ENCODE measurements at regions not wholly inside any gene's neighbourhood (a gene's known extent, or its start where the extent isn't known, plus 50 kb on each side); places are given as distances from the start of the nearest gene placed in this dataset.

DNA sequence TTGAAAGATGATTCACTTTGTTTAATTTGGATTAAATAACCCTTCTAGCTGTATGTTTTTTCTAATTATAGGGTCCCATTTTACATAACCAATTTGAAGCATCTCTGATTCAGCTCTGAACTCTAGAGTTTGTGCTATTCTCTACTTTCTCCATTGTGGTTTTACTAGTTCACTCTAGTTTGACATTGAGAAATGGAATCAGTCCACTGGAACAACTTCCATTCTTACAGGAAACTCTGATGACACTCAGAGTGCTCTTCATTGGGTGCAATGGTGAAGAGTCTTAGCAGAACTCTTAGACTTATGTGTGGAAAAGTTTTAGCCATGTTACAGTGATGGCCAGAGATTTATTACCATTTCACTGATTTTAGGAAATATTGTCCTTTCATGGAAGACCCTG, 140.7 kb downstream of the DYRK2 start:
- no peak for TF ChIP-seq SETDB1 (IDR thresholded peaks at IDR 0.05; ENCODE audit: insufficient read length, low read length)
- TF ChIP-seq, protein P1, sequence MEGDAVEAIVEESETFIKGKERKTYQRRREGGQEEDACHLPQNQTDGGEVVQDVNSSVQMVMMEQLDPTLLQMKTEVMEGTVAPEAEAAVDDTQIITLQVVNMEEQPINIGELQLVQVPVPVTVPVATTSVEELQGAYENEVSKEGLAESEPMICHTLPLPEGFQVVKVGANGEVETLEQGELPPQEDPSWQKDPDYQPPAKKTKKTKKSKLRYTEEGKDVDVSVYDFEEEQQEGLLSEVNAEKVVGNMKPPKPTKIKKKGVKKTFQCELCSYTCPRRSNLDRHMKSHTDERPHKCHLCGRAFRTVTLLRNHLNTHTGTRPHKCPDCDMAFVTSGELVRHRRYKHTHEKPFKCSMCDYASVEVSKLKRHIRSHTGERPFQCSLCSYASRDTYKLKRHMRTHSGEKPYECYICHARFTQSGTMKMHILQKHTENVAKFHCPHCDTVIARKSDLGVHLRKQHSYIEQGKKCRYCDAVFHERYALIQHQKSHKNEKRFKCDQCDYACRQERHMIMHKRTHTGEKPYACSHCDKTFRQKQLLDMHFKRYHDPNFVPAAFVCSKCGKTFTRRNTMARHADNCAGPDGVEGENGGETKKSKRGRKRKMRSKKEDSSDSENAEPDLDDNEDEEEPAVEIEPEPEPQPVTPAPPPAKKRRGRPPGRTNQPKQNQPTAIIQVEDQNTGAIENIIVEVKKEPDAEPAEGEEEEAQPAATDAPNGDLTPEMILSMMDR (tag by site-specific recombination; IDR thresholded peaks at IDR 0.05) = no peak
- no peak for TF ChIP-seq ZFP69B (tag by site-specific recombination; IDR thresholded peaks at IDR 0.05)
- TF ChIP-seq ZBTB11 (tag by site-specific recombination; conservative IDR thresholded peaks at IDR 0.05; ENCODE audit: low read depth) = no peak
- no peak for TF ChIP-seq ZNF629 (tag by site-specific recombination; IDR thresholded peaks at IDR 0.05)
- no peak for TF ChIP-seq SP2 (tag by site-specific recombination; IDR thresholded peaks at IDR 0.05)

Data from HEK293 (cell line).